ENCODE measurements at regions not wholly inside any gene's neighbourhood (a gene's known extent, or its start where the extent isn't known, plus 50 kb on each side); places are given as distances from the start of the nearest gene placed in this dataset.

- TF ChIP-seq CTCF (IDR thresholded peaks at IDR 0.05; ENCODE audit: insufficient read depth, low read length) (no peak), REST (IDR thresholded peaks at IDR 0.05; ENCODE audit: insufficient replicate concordance, low read depth) (no peak), POLR2AphosphoS5 (IDR thresholded peaks at IDR 0.05; ENCODE audit: low read depth) (no peak), SPI1 (IDR thresholded peaks at IDR 0.05; ENCODE audit: borderline replicate concordance, low read depth) (no peak)
These were observed 189.2 kb downstream of the FOXD2 start for GRCh38 chr1:47627016-47627415.
